GM23338 (cell line): ENCODE measurements at regions not wholly inside any gene's neighbourhood (a gene's known extent, or its start where the extent isn't known, plus 50 kb on each side); places are given as distances from the start of the nearest gene placed in this dataset.

Experiments
- CREB1 ChIP-seq: fragments of 250-450 bp; sonication (Bioruptor Pico); IDR thresholded peaks from 2 replicates; pipeline ENCODE4 v1.5.0; 2020; ENCODE audit warnings: low read depth, mild to moderate bottlenecking, moderate library complexity
- EZH2 ChIP-seq: fragments of 200-600 bp; sonication (generic); IDR thresholded peaks from one replicate; pipeline ENCODE4 v1.8.0; 2017; ENCODE audit warnings: antibody characterized with exemption, mild to moderate bottlenecking, low read depth; ENCODE audit not compliant: unreplicated experiment
- EZH2phosphoT487 ChIP-seq: fragments of 200-600 bp; sonication (generic); IDR thresholded peaks from one replicate; pipeline ENCODE4 v1.8.1; 2018; ENCODE audit warnings: antibody characterized with exemption; ENCODE audit not compliant: unreplicated experiment
- JUNB ChIP-seq: IDR thresholded peaks from one replicate; pipeline ENCODE4 v1.6.1; 2016; ENCODE audit warnings: antibody characterized with exemption; ENCODE audit not compliant: unreplicated experiment
- POLR2AphosphoS5 ChIP-seq: IDR thresholded peaks from 2 replicates; pipeline ENCODE4 v1.6.1; 2016; ENCODE audit warnings: antibody characterized with exemption, low read depth
- STAT1 ChIP-seq: IDR thresholded peaks from one replicate; pipeline ENCODE4 v1.6.1; 2016; ENCODE audit warnings: antibody characterized with exemption; ENCODE audit not compliant: unreplicated experiment
- TF ChIP-seq, protein P1 (sequence below): IDR thresholded peaks from one replicate; pipeline ENCODE4 v1.6.1; 2018; ENCODE audit warnings: antibody characterized with exemption; ENCODE audit not compliant: unreplicated experiment
- TF ChIP-seq, protein P2 (sequence below), 2 experiments: fragments of 200-600 bp in 1 of 2; sonication (generic) in 1 of 2; conservative IDR thresholded peaks; 2 replicates each; pipeline versions ENCODE4 v1.5.1 to v1.6.1; 2016 to 2017; ENCODE audit warnings: antibody characterized with exemption in 2 of 2, low read depth in 2 of 2, mild to moderate bottlenecking in 2 of 2, moderate library complexity in 1 of 2
- TF ChIP-seq, protein P3 (sequence below): IDR thresholded peaks from 2 replicates; pipeline ENCODE4 v1.6.1; 2016; ENCODE audit warnings: antibody characterized with exemption

DNA sequence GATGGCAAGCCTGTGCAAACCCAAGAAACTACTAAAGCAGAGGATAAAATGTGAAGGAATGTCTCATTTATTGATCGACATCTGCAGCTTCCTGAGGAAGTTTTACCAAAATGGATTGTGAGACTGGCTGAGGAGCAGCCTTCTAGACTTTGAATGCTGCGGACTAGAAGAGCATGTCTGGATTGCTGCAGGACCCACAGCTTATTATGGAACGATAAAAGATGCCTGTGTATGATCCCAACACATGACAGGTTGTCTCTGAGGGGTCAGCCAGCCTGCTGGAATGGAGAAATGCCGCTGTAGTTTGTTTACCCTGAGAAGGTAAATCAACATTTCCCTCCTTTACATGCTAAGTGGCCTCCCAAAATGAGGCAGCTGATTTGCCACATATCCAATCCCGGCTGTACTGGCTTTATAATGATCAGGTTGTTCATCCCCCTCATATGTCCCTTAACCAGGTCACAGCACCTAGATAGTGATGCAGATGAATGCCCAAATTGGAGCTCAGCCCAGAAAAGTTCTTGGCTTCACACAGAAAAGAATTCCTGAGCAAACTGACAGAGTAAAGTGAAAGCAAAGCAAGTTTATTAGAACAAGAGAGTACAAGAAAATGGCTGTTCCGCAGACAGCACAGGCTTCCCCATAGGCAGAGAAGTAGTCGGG, 63.9 kb downstream of the IL12A start:
- TF ChIP-seq, protein P1, sequence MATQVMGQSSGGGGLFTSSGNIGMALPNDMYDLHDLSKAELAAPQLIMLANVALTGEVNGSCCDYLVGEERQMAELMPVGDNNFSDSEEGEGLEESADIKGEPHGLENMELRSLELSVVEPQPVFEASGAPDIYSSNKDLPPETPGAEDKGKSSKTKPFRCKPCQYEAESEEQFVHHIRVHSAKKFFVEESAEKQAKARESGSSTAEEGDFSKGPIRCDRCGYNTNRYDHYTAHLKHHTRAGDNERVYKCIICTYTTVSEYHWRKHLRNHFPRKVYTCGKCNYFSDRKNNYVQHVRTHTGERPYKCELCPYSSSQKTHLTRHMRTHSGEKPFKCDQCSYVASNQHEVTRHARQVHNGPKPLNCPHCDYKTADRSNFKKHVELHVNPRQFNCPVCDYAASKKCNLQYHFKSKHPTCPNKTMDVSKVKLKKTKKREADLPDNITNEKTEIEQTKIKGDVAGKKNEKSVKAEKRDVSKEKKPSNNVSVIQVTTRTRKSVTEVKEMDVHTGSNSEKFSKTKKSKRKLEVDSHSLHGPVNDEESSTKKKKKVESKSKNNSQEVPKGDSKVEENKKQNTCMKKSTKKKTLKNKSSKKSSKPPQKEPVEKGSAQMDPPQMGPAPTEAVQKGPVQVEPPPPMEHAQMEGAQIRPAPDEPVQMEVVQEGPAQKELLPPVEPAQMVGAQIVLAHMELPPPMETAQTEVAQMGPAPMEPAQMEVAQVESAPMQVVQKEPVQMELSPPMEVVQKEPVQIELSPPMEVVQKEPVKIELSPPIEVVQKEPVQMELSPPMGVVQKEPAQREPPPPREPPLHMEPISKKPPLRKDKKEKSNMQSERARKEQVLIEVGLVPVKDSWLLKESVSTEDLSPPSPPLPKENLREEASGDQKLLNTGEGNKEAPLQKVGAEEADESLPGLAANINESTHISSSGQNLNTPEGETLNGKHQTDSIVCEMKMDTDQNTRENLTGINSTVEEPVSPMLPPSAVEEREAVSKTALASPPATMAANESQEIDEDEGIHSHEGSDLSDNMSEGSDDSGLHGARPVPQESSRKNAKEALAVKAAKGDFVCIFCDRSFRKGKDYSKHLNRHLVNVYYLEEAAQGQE = no peak
- TF ChIP-seq, protein P2, sequence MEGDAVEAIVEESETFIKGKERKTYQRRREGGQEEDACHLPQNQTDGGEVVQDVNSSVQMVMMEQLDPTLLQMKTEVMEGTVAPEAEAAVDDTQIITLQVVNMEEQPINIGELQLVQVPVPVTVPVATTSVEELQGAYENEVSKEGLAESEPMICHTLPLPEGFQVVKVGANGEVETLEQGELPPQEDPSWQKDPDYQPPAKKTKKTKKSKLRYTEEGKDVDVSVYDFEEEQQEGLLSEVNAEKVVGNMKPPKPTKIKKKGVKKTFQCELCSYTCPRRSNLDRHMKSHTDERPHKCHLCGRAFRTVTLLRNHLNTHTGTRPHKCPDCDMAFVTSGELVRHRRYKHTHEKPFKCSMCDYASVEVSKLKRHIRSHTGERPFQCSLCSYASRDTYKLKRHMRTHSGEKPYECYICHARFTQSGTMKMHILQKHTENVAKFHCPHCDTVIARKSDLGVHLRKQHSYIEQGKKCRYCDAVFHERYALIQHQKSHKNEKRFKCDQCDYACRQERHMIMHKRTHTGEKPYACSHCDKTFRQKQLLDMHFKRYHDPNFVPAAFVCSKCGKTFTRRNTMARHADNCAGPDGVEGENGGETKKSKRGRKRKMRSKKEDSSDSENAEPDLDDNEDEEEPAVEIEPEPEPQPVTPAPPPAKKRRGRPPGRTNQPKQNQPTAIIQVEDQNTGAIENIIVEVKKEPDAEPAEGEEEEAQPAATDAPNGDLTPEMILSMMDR (conservative IDR thresholded peaks at IDR 0.05; ENCODE audit: low read depth in 2 of 2) = no peak
- no peak for TF ChIP-seq POLR2AphosphoS5
- no peak for TF ChIP-seq EZH2
- TF ChIP-seq, protein P3, sequence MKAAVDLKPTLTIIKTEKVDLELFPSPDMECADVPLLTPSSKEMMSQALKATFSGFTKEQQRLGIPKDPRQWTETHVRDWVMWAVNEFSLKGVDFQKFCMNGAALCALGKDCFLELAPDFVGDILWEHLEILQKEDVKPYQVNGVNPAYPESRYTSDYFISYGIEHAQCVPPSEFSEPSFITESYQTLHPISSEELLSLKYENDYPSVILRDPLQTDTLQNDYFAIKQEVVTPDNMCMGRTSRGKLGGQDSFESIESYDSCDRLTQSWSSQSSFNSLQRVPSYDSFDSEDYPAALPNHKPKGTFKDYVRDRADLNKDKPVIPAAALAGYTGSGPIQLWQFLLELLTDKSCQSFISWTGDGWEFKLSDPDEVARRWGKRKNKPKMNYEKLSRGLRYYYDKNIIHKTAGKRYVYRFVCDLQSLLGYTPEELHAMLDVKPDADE = no peak
- no peak for TF ChIP-seq EZH2phosphoT487
- no peak for TF ChIP-seq STAT1
- no peak for TF ChIP-seq CREB1 (CRISPR knock-in tag)
- no peak for TF ChIP-seq JUNB
